GM23338 (cell line): ENCODE measurements at regions not wholly inside any gene's neighbourhood (a gene's known extent, or its start where the extent isn't known, plus 50 kb on each side); places are given as distances from the start of the nearest gene placed in this dataset.

ENCODE experiments used
- ATAC-seq: fragments of 200-7000 bp; cut with Tn5 transposase; 3 replicates; pipeline ENCODE4 v1.9.1; 2020
- DNase-seq: peaks from one replicate; pipeline ENCODE4 v3.0.0-alpha.2; 2015; ENCODE audit warnings: low spot score
- H2AFZ ChIP-seq: fragments of 200-600 bp; sonication (generic); 2 replicates; pipeline ENCODE4 v1.8.0; 2016; ENCODE audit warnings: antibody characterized with exemption, mild to moderate bottlenecking, moderate library complexity
- H3F3A ChIP-seq: fragments of 200-600 bp; sonication (generic); replicated peaks from 2 replicates; pipeline ENCODE4 v1.8.0; 2017; ENCODE audit warnings: antibody characterized with exemption, mixed run types, low read depth
- H3K27ac ChIP-seq: fragments of 200-600 bp; sonication (generic); 2 replicates; pipeline ENCODE4 v1.6.1; 2016; ENCODE audit warnings: low read depth
- H3K27me3 ChIP-seq: fragments of 200-600 bp; sonication (generic); 2 replicates; pipeline ENCODE4 v1.8.0; 2016; ENCODE audit warnings: mild to moderate bottlenecking, mixed run types, moderate library complexity; ENCODE audit not compliant: insufficient read depth
- H3K36me3 ChIP-seq: fragments of 200-600 bp; sonication (generic); 2 replicates; pipeline ENCODE4 v1.8.0; 2016; ENCODE audit warnings: mild to moderate bottlenecking; ENCODE audit not compliant: insufficient read depth
- H3K4me1 ChIP-seq: fragments of 200-600 bp; sonication (generic); 2 replicates; pipeline ENCODE4 v1.8.0; 2016; ENCODE audit warnings: mild to moderate bottlenecking, moderate library complexity; ENCODE audit not compliant: insufficient read depth
- H3K4me2 ChIP-seq: fragments of 200-600 bp; sonication (generic); 2 replicates; pipeline ENCODE4 v1.7.1; 2017; ENCODE audit warnings: mixed run types
- H3K4me3 ChIP-seq: fragments of 200-600 bp; sonication (generic); 2 replicates; pipeline ENCODE4 v1.6.1; 2016; ENCODE audit warnings: mixed run types
- H3K79me2 ChIP-seq: fragments of 200-600 bp; sonication (generic); replicated peaks from 2 replicates; pipeline ENCODE4 v1.8.0; 2017; ENCODE audit warnings: mild to moderate bottlenecking; ENCODE audit not compliant: insufficient read depth
- H3K9me2 ChIP-seq: fragments of 200-600 bp; sonication (generic); 2 replicates; pipeline ENCODE4 v1.8.0; 2017; ENCODE audit not compliant: insufficient read depth
- H4K20me1 ChIP-seq: fragments of 200-600 bp; sonication (generic); replicated peaks from 2 replicates; pipeline ENCODE4 v1.8.0; 2017; ENCODE audit warnings: mild to moderate bottlenecking; ENCODE audit not compliant: insufficient read depth
- H3K27ac Mint-ChIP-seq: 2 replicates; pipeline ENCODE4 v1.8.0; 2020; ENCODE audit warnings: inconsistent platforms, mild to moderate bottlenecking, moderate library complexity, mixed read lengths
- H3K27me3 Mint-ChIP-seq: 3 replicates; pipeline ENCODE4 v1.8.0; 2022; ENCODE audit warnings: low read depth, mild to moderate bottlenecking, moderate library complexity, mixed read lengths, inconsistent platforms; ENCODE audit not compliant: insufficient read depth, poor library complexity
- H3K36me3 Mint-ChIP-seq: 3 replicates; pipeline ENCODE4 v1.8.0; 2021; ENCODE audit warnings: low read depth, mild to moderate bottlenecking, inconsistent platforms, moderate library complexity, mixed read lengths
- H3K4me1 Mint-ChIP-seq: 3 replicates; pipeline ENCODE4 v1.8.0; 2020; ENCODE audit warnings: mild to moderate bottlenecking, inconsistent platforms, mixed read lengths
- H3K4me3 Mint-ChIP-seq: 3 replicates; pipeline ENCODE4 v1.8.0; 2021; ENCODE audit warnings: moderate library complexity, mild to moderate bottlenecking, inconsistent platforms, mixed read lengths
- H3K9me3 Mint-ChIP-seq: 3 replicates; pipeline ENCODE4 v1.8.0; 2020; ENCODE audit warnings: moderate library complexity, mild to moderate bottlenecking, inconsistent platforms, mixed read lengths
- CREB1 ChIP-seq: fragments of 250-450 bp; sonication (Bioruptor Pico); IDR thresholded peaks from 2 replicates; pipeline ENCODE4 v1.5.0; 2020; ENCODE audit warnings: low read depth, mild to moderate bottlenecking, moderate library complexity
- EZH2 ChIP-seq: fragments of 200-600 bp; sonication (generic); IDR thresholded peaks from one replicate; pipeline ENCODE4 v1.8.0; 2017; ENCODE audit warnings: antibody characterized with exemption, mild to moderate bottlenecking, low read depth; ENCODE audit not compliant: unreplicated experiment
- NANOG ChIP-seq: IDR thresholded peaks from 2 replicates; pipeline ENCODE4 v1.6.1; 2016; ENCODE audit warnings: antibody characterized with exemption, borderline replicate concordance
- POLR2AphosphoS5 ChIP-seq: IDR thresholded peaks from 2 replicates; pipeline ENCODE4 v1.6.1; 2016; ENCODE audit warnings: antibody characterized with exemption, low read depth
- ZNF114 ChIP-seq: fragments of 250-450 bp; sonication (Bioruptor Pico); IDR thresholded peaks from 2 replicates; pipeline ENCODE4 v1.5.0; 2020; ENCODE audit warnings: mild to moderate bottlenecking, moderate library complexity
- ZNF462 ChIP-seq: fragments of 250-450 bp; sonication (Bioruptor Pico); IDR thresholded peaks from 2 replicates; pipeline ENCODE4 v1.5.0; 2020; ENCODE audit warnings: mild to moderate bottlenecking, moderate library complexity
- TF ChIP-seq, protein P1 (sequence below): IDR thresholded peaks from one replicate; pipeline ENCODE4 v1.6.1; 2018; ENCODE audit warnings: antibody characterized with exemption; ENCODE audit not compliant: unreplicated experiment

- TF ChIP-seq ZNF462 (CRISPR knock-in tag) (no peak), NANOG (no peak)
Observed at GRCh38 chr5:8956659-8957058, 589.2 kb downstream of the SEMA5A start (continued).

DNA sequence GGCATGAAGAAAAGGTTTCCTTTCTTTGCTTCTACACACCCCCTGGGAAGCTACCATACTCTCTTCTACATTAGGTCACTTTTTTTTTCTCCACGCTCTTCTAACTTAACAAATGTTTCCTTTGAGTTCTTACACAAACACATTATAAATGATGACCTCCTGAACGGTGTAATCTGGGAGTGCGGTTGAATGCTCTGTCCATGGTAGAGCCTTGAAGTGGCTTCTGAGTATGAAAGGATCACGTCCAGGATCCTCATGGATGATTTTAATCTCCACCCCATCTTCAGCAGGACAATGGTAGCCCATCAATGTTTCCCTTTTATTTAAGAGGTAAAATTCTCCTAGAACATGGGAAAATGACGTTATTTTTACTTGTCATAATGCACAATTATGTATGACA, 587.3 kb downstream of the SEMA5A start:
- no peaks in the 10 kb centered on the region for H3K4me1 Mint-ChIP-seq
- H3K27ac ChIP-seq, result no peak overlapping the region
- H3K79me2 ChIP-seq, result no peaks in the 10 kb centered on the region
- H3K36me3 ChIP-seq, result no peaks in the 10 kb centered on the region
- no peaks in the 10 kb centered on the region for H3K36me3 Mint-ChIP-seq
- no peaks in the 10 kb centered on the region for H4K20me1 ChIP-seq
- no peaks in the 10 kb centered on the region for H3K27me3 ChIP-seq
- H3K9me3 Mint-ChIP-seq, result no peaks in the 10 kb centered on the region
- DNase-seq, result no peak
- no peak overlapping the region for H3K27ac Mint-ChIP-seq
- no peak overlapping the region for H3K4me3 ChIP-seq
- no peak overlapping the region for H2AFZ ChIP-seq
- no peak for ATAC-seq
- H3F3A ChIP-seq, result no peaks in the 10 kb centered on the region
- no peaks in the 10 kb centered on the region for H3K9me2 ChIP-seq
- no peaks in the 10 kb centered on the region for H3K4me1 ChIP-seq
- no peak overlapping the region for H3K4me3 Mint-ChIP-seq
- no peak overlapping the region for H3K4me2 ChIP-seq
- no peaks in the 10 kb centered on the region for H3K27me3 Mint-ChIP-seq
- TF ChIP-seq ZNF114 (no peak), POLR2AphosphoS5 (no peak), ZNF462 (CRISPR knock-in tag) (no peak), CREB1 (no peak), EZH2 (no peak)
- TF ChIP-seq, protein P1, sequence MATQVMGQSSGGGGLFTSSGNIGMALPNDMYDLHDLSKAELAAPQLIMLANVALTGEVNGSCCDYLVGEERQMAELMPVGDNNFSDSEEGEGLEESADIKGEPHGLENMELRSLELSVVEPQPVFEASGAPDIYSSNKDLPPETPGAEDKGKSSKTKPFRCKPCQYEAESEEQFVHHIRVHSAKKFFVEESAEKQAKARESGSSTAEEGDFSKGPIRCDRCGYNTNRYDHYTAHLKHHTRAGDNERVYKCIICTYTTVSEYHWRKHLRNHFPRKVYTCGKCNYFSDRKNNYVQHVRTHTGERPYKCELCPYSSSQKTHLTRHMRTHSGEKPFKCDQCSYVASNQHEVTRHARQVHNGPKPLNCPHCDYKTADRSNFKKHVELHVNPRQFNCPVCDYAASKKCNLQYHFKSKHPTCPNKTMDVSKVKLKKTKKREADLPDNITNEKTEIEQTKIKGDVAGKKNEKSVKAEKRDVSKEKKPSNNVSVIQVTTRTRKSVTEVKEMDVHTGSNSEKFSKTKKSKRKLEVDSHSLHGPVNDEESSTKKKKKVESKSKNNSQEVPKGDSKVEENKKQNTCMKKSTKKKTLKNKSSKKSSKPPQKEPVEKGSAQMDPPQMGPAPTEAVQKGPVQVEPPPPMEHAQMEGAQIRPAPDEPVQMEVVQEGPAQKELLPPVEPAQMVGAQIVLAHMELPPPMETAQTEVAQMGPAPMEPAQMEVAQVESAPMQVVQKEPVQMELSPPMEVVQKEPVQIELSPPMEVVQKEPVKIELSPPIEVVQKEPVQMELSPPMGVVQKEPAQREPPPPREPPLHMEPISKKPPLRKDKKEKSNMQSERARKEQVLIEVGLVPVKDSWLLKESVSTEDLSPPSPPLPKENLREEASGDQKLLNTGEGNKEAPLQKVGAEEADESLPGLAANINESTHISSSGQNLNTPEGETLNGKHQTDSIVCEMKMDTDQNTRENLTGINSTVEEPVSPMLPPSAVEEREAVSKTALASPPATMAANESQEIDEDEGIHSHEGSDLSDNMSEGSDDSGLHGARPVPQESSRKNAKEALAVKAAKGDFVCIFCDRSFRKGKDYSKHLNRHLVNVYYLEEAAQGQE, result peak; percentile 51
